GM21360 (cell line): ENCODE measurements at regions not wholly inside any gene's neighbourhood (a gene's known extent, or its start where the extent isn't known, plus 50 kb on each side); places are given as distances from the start of the nearest gene placed in this dataset.

ENCODE experiments used
- ATAC-seq: cut with Tn5 transposase; IDR thresholded peaks from one replicate; pipeline ENCODE4 v1.9.1; 2021; ENCODE audit warnings: mild to moderate bottlenecking, moderate library complexity; ENCODE audit not compliant: unreplicated experiment

DNA sequence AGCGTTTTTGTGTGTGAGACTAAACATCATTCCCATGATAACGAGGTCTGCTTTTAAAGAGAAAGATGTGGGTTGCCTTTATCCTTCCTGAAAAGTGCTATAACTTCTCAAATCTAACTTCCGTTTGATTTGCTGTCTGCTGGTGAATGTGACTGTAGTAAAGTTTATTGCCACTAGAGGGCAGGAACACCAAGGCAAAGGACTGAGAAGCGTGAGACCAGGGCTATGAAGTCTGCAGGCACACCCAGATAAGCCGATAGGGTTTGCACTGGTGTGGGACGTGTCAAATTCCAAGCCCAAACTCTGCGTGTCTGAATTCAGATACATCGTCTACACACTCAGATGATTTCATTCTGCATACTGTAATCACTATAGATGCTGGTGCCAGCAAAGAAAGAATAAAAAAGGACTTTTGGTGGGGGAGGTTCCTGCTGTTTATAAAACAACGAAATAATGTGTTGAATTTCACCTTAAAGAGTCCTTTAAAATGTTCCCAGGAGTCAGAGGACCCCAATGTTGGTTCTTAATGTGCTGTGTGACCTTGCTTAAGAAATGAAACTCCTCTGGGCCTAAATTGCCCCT is 87.2 kb downstream of the PTTG1 start:
- peak; percentile 90 for ATAC-seq

DNA sequence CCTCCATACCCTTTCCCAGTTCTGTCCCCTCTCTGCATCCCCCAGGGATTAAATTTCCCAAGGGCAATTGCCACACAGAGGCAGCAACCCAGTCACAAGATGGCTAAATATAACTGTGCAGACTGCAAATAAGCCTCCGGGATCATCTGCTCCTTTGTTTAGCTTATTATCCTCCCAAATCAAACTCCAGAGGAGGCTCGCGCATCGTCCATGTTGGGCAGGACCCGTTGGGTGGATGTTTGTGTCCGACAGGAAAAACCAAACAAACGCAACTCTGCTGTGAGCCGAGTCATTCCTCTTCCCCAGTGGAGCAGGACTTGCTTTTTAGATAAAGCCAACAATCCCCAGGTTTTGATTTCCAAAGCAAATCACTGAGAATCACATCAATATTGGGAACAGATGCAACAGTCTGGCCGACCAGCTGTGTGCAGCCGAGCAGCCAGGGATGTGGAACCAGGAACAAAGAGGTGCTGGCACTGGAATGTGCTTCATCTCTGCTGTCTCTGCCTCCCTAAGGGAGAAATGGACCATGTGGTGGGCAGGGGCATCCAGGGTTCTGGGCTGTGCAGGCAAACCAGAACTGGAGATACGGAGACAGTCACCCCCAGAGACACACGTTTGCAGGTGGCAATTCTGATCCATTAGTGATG is 89.8 kb downstream of the PTTG1 start:
- ATAC-seq = no peak
